ENCODE measurements at regions not wholly inside any gene's neighbourhood (a gene's known extent, or its start where the extent isn't known, plus 50 kb on each side); places are given as distances from the start of the nearest gene placed in this dataset.

- no peak for TF ChIP-seq CTCF (IDR thresholded peaks at IDR 0.05)
- no peak for TF ChIP-seq POLR2AphosphoS5 (IDR thresholded peaks at IDR 0.05)
- TF ChIP-seq POLR2A (IDR thresholded peaks at IDR 0.05): no peak
Measured at GRCh38 chr17:31649302-31649701, 209.7 kb downstream of the COPRS start.
